ENCODE measurements at regions not wholly inside any gene's neighbourhood (a gene's known extent, or its start where the extent isn't known, plus 50 kb on each side); places are given as distances from the start of the nearest gene placed in this dataset.

- FAIRE-seq (peak; percentile 78), DNase-seq (ENCODE audit: low read depth, low spot score) (peak; percentile 12)
- Histone ChIP-seq H3K9me1 (replicated peaks; ENCODE audit: control insufficient read depth, extremely low read depth, insufficient read depth, low read length) (no peaks in the 10 kb centered on the region), H3K36me3 (ENCODE audit: control insufficient read depth in 2 of 2, extremely low read depth in 1 of 2, insufficient read depth in 2 of 2, low read length in 2 of 2) (no peaks in the 10 kb centered on the region), H2AFZ (ENCODE audit: low read depth, low read length) (no peak overlapping the region), H3K4me3 (replicated peaks in 1 of 3; ENCODE audit: insufficient read depth in 1 of 3, low read depth in 1 of 3, low read length in 3 of 3) (no peak overlapping the region), H4K20me1 (replicated peaks; ENCODE audit: control insufficient read depth, extremely low read depth, insufficient read depth, low read length) (no peaks in the 10 kb centered on the region), H3K27me3 (ENCODE audit: control insufficient read depth in 2 of 2, insufficient read depth in 2 of 2, low read length in 2 of 2) (no peaks in the 10 kb centered on the region), H3K9ac (replicated peaks; ENCODE audit: extremely low read depth, insufficient read depth, low read length) (no peak overlapping the region), H3K27ac (ENCODE audit: insufficient read depth, low read depth, low read length) (no peak overlapping the region), H3K4me1 (ENCODE audit: control insufficient read depth, extremely low read depth, insufficient read depth, low read length) (peaks cover 17% of the 10 kb centered on the region), H3K9me3 (replicated peaks; ENCODE audit: control insufficient read depth, insufficient read depth, low read length) (no peaks in the 10 kb centered on the region), H3K79me2 (ENCODE audit: control insufficient read depth, insufficient read depth, low read length) (no peaks in the 10 kb centered on the region), H3K4me2 (ENCODE audit: insufficient read depth, low read length) (peak overlapping the region; percentile 53)
- dilution Hi-C loops (cut with MboI; ENCODE audit: extremely low pct_ligation_motif_present, low sequenced_read_pairs) = no loop called here
- TF ChIP-seq POLR2A (IDR thresholded peaks at IDR 0.05; ENCODE audit: low read depth, low read length) = no peak
- peak; percentile 37 for TF ChIP-seq FOS (IDR thresholded peaks at IDR 0.05; ENCODE audit: borderline replicate concordance, insufficient read depth, low read length)
- TF ChIP-seq GATA2 (IDR thresholded peaks at IDR 0.05; ENCODE audit: insufficient read depth, insufficient read length, low read depth, low read length) = no peak
- TF ChIP-seq EZH2 (IDR thresholded peaks at IDR 0.05; ENCODE audit: borderline replicate concordance, low read depth, low read length, severe bottlenecking) = no peak
- no peak for TF ChIP-seq MYC (IDR thresholded peaks at IDR 0.05; ENCODE audit: low read depth, low read length)
- TF ChIP-seq MAX (IDR thresholded peaks at IDR 0.05; ENCODE audit: insufficient read depth, insufficient read length) = no peak
- TF ChIP-seq CTCF (IDR thresholded peaks at IDR 0.05; ENCODE audit: extremely low read depth in 1 of 2, insufficient read depth in 1 of 2, low read depth in 1 of 2, low read length in 2 of 2) = no peak
- ChIA-PET CTCF (no interaction called here), POLR2A (no interaction called here)
- no TSS peak for BruUV-seq (replicated peaks)
- intact Hi-C loops (cut with micrococcal nuclease) = loop anchor here (5.0 kb wide), 1 partner anchor 156 kb away; no protein-coding TSS in a partner anchor
Observed at GRCh38 chr1:232471250-232471649, 158.7 kb downstream of the SIPA1L2 start.

Measured in endothelial cell of umbilical vein (primary cell).